DMS53 treated with DMSO at 0.1 percent for 48 hours (cell line): ENCODE measurements at regions not wholly inside any gene's neighbourhood (a gene's known extent, or its start where the extent isn't known, plus 50 kb on each side); places are given as distances from the start of the nearest gene placed in this dataset.
"Not testable (repeated sequence)": the region's sequence is repeated elsewhere in the genome, so short reads cannot be mapped to it uniquely, and the experiment has no call there.

Experiments used
- DNase-seq: peaks from one replicate; lab custom pipeline; 2025; ENCODE audit not compliant: unreplicated experiment; lab: John Stamatoyannopoulos, UW

- DNase-seq: no peak
Observed at GRCh38 chr9:81455462-81456219, 233.7 kb downstream of the TLE1 start.

DNA sequence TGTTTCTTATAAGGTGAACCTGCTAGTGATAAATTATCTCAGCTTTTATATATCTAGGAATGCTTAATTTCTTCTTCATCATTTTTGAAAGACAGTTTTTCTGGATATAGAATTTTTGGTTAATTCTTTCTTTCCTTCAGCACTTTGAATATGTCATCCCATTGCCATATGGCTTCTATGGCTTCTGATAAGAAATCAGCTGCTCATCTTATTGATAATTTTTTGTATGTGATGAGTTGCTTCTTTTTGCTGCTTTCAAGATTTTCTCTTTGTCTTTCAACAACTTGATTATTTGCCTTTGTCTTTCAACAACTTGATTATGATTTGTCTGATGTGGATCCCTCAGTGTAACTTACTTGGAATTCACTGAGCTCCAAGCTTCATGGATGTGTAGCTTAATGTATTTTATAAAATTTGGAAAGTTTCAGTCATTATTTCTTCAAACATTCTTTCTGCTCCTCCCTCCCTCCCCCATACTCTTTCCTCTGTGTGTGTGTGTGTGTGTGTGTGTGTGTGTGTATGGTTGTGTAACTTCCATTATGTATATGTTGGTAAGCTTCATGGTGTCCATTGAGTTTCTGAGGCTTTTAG, 243.9 kb downstream of the TLE1 start:
- DNase-seq: no peak

- DNase-seq: no peak
Observed at GRCh38 chr9:81431641-81432040, 257.7 kb downstream of the TLE1 start.

GRCh38 chr9:81430727-81431126, 258.6 kb downstream of the TLE1 start:
- no peak for DNase-seq

DNA sequence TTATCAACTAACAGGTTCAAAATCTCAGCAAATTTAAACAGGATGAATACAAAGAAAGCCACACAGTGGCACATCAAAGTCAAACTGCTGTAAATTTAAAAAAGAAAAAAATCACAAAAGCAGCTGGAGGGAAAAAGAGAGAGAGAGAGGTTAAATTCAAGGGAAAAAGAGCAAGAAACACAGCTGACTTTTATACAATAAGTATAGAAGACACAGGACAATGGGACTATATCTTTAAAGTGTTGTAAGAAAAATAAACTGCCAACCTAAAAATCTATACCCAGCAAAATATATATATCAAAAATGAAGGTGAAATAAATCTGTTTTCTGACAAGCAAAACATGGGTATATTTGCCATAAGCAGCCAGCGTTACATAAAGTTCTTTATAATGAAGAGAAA, 261.5 kb downstream of the TLE1 start:
- DNase-seq: no peak

DNA sequence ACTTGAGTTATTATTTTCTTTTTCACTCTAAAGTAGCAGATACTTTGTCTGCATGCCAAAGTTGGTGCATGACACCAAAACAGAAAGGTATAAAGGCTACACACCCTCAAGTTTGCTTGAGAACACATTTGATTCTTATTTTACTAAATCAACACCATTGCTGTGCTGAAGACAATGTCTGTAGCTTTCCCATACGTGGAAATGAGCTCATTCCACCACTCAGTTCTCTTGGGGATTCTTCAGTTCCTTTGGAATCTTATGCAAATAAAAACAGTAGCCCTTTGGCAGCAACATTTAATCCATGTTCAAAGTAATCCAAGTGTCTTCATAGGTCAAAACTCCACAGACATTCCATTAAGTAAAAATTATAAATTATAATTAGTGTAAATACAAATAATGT, 264.9 kb downstream of the TLE1 start:
- DNase-seq: no peak

- DNase-seq: no peak
Observed at GRCh38 chr9:81423589-81424326, 265.6 kb downstream of the TLE1 start.

- not testable (repeated sequence) for DNase-seq
Observed at GRCh38 chr9:81421090-81421489, 268.3 kb downstream of the TLE1 start.

- DNase-seq: no peak
Observed at GRCh38 chr9:81420024-81420423, 269.3 kb downstream of the TLE1 start.

- DNase-seq: no peak
Observed at GRCh38 chr9:81417941-81418340, 271.4 kb downstream of the TLE1 start.

- DNase-seq: no peak
Observed at GRCh38 chr9:81417299-81417675, 272.1 kb downstream of the TLE1 start.

DNA sequence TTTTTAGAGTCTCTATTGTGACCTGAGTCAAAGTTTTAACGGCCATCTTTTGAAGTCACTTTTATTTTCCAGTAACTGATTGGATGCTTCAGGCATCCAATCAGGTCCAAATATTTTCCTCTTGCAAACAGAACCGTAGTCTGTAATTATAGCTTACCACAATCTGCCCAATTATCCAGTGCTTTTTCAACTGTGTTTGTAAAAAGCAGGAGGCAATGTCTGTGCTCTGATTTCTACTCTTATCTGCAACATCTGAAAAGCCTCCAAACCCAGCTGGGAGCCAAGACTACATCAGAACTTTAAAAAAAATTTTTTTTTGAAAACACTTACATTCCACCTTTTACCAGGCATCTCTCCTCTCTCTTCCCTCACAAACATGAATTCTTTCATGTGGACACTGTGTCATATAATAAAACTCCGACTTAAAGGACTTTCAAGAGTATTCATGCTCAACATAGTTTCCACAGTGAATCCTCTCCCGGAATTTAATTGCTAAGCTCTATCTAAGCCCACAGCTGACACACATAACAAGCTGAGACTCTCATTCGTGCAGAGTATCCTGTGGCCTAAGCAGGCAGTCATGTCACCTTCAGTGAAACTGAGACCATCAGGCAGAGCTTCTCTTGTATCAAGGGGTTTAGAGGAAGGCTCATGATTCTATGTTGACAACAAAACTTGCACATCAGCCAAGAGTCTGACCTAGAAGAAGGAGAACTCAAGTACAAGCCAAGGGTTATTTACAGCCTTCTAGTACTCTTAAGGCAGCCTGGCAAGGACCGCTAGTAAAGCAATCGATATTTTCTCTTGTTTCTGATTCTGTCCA, 272.7 kb downstream of the TLE1 start:
- no peak for DNase-seq

DNA sequence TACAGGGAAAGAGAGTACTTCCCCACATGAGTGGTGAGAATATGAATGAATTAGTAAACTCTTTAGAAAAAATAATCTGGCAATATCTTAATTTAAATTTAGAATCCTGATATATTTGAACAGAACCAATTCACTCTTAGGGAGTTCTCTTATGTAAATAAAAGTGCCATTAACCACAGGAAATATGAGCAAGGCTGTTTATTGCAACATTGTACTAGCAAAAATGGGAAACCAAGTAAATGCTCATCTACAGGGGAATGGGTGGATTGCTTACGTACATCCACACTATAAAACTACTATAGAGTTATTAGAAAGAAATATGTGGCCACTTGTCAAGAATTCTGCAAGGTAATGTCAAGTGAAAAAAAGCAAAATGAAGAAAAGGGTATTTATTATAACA, 274.5 kb downstream of the TLE1 start:
- DNase-seq: no peak

DNA sequence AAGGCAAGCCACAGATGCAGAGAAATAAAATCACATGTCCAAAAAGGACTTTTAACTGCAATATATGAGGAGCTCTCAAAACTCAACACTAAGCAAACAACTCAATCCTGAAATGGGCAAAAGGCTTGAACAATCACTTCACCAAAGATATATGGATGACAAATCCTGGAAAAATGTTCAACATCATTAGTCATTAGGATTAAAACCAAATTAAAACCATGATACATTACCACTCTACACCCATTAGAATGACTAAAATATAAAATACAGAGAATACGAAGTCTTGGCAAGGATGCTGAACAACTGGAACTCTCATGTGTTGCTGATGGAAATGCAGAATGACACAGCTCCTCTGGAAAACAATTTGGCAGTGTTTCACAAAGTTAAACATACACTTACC, 277.4 kb downstream of the TLE1 start:
- no peak for DNase-seq

DNA sequence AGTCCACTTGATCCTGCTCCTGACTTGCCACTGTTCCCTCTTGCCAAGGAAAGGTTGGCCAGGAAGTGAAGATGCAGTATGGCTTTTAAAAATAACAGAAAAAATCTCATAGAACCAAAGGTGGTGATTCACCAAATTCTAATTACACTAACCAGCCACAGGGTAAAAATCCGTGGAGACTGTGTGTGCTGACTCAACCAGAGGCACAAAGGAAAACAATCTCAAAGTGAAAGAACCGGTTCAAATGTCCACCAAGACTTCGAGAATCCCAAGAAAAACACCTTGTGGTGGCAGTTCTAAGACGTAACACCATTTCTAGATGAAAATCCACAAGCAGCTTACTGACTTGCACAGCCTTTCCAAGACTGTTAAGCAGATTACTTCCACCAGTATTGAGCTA, 279.1 kb downstream of the TLE1 start:
- DNase-seq: no peak

GRCh38 chr9:81408951-81409350, 280.4 kb downstream of the TLE1 start:
- no peak for DNase-seq

- no peak for DNase-seq
Observed at GRCh38 chr9:81404931-81405598, 284.3 kb downstream of the TLE1 start.

GRCh38 chr9:81397481-81398381, 291.6 kb downstream of the TLE1 start:
- DNase-seq: no peak

GRCh38 chr9:81396528-81396927, 292.8 kb downstream of the TLE1 start:
- no peak for DNase-seq

DNA sequence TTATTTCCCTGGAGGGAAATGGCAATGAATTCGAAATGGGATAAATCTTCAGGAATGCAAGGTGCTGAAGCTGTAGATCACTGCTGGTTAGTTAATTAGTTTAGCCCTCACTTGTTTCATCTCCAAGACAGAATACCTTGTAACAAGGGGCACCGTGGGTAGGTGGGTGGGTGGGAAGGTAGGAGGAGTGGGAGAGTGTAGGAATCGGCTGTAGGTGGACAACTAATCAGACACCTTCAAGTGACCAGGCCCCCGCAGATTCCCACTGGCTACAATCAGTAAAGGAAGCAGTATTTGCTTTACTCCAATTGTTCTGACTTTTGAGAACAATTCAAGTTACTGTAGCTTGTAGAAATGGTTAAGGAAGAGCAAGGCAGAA, 293.7 kb downstream of the TLE1 start:
- no peak for DNase-seq
